Neural crest cell (in vitro differentiated cells): ENCODE measurements at regions not wholly inside any gene's neighbourhood (a gene's known extent, or its start where the extent isn't known, plus 50 kb on each side); places are given as distances from the start of the nearest gene placed in this dataset.
A peak's percentile ranks its signal among the peaks of the same experiment; 100 is the strongest.

Experiments used
- DNase-seq: peaks from one replicate; pipeline ENCODE4 v3.0.0; 2021; ENCODE audit warnings: low read depth, mixed read lengths, low spot score
- H3K27ac Mint-ChIP-seq: one replicate; pipeline ENCODE4 v1.8.0; 2021; ENCODE audit warnings: mild to moderate bottlenecking, mixed read lengths; ENCODE audit not compliant: unreplicated experiment
- H3K27me3 Mint-ChIP-seq: 2 replicates; pipeline ENCODE4 v1.8.0; 2021; ENCODE audit warnings: low read depth, mild to moderate bottlenecking, mixed read lengths
- H3K36me3 Mint-ChIP-seq: 2 replicates; pipeline ENCODE4 v1.8.0; 2021; ENCODE audit warnings: low read depth, mild to moderate bottlenecking, mixed read lengths
- H3K4me1 Mint-ChIP-seq: 2 replicates; pipeline ENCODE4 v1.8.0; 2021; ENCODE audit warnings: mixed read lengths
- H3K4me3 Mint-ChIP-seq: one replicate; pipeline ENCODE4 v1.8.0; 2021; ENCODE audit warnings: mild to moderate bottlenecking, mixed read lengths
- H3K9me3 Mint-ChIP-seq: 2 replicates; pipeline ENCODE4 v1.8.0; 2021; ENCODE audit warnings: mixed read lengths
- TF ChIP-seq, protein P1 (sequence below): fragments of 200-600 bp; sonication (generic); conservative IDR thresholded peaks from 2 replicates; pipeline ENCODE4 v1.5.0; 2021; ENCODE audit warnings: antibody characterized with exemption, mild to moderate bottlenecking

DNA sequence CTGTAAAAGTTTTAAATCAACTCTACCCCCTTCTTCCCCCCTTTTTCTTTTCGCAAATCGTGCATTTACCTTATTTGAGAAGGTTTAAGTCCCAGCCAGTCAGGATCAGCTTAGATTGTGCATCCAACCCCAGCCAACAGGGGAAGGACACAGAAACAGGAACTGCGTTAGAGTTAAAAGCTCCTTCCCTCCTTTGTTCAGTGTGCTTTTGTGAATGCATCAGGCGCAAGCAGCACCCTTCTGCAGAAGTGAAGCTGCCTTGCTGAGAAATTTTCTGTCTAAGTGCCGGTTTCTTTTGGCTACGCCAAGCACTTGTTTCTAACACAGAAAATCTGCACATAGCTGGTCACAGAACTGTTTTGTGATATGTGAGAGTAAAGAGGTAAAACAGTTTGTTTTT is 56.2 kb upstream of the PRRC2C start:
- peaks cover 4% of the 10 kb centered on the region for H3K36me3 Mint-ChIP-seq
- no peak overlapping the region for H3K4me3 Mint-ChIP-seq
- no peaks in the 10 kb centered on the region for H3K27me3 Mint-ChIP-seq
- H3K9me3 Mint-ChIP-seq = peaks cover 11% of the 10 kb centered on the region
- TF ChIP-seq, protein P1, sequence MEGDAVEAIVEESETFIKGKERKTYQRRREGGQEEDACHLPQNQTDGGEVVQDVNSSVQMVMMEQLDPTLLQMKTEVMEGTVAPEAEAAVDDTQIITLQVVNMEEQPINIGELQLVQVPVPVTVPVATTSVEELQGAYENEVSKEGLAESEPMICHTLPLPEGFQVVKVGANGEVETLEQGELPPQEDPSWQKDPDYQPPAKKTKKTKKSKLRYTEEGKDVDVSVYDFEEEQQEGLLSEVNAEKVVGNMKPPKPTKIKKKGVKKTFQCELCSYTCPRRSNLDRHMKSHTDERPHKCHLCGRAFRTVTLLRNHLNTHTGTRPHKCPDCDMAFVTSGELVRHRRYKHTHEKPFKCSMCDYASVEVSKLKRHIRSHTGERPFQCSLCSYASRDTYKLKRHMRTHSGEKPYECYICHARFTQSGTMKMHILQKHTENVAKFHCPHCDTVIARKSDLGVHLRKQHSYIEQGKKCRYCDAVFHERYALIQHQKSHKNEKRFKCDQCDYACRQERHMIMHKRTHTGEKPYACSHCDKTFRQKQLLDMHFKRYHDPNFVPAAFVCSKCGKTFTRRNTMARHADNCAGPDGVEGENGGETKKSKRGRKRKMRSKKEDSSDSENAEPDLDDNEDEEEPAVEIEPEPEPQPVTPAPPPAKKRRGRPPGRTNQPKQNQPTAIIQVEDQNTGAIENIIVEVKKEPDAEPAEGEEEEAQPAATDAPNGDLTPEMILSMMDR = no peak
- H3K4me1 Mint-ChIP-seq = peaks cover 8% of the 10 kb centered on the region
- H3K27ac Mint-ChIP-seq = no peak overlapping the region
- no peak for DNase-seq

- Mint-ChIP-seq H3K27ac (no peak overlapping the region), H3K36me3 (peaks cover 4% of the 10 kb centered on the region), H3K4me1 (peaks cover 8% of the 10 kb centered on the region)
These were observed 53.3 kb upstream of the PRRC2C start for GRCh38 chr1:171431994-171432393.

GRCh38 chr1:171432473-171432872 is 52.9 kb upstream of the PRRC2C start:
- Mint-ChIP-seq H3K4me1 (peaks cover 8% of the 10 kb centered on the region), H3K27me3 (no peaks in the 10 kb centered on the region), H3K4me3 (no peak overlapping the region), H3K27ac (no peak overlapping the region), H3K36me3 (peaks cover 4% of the 10 kb centered on the region), H3K9me3 (peaks cover 8% of the 10 kb centered on the region)
- TF ChIP-seq, protein P1 = no peak
- no peak for DNase-seq

More at GRCh38 chr1:171431994-171432393, 53.3 kb upstream of the PRRC2C start:
- DNase-seq = no peak
- Mint-ChIP-seq H3K27me3 (no peaks in the 10 kb centered on the region), H3K4me3 (no peak overlapping the region), H3K9me3 (peaks cover 8% of the 10 kb centered on the region)
- TF ChIP-seq, protein P1 = no peak

- no peak for DNase-seq
- Mint-ChIP-seq H3K27me3 (no peaks in the 10 kb centered on the region), H3K4me1 (peaks cover 8% of the 10 kb centered on the region), H3K36me3 (peaks cover 4% of the 10 kb centered on the region), H3K9me3 (peaks cover 8% of the 10 kb centered on the region), H3K4me3 (no peak overlapping the region), H3K27ac (no peak overlapping the region)
- TF ChIP-seq, protein P1 = no peak
These were observed 51.9 kb upstream of the PRRC2C start for GRCh38 chr1:171433451-171433850.

GRCh38 chr1:171434717-171435346 is 50.5 kb upstream of the PRRC2C start:
- Mint-ChIP-seq H3K36me3 (no peaks in the 10 kb centered on the region), H3K9me3 (peaks cover 3% of the 10 kb centered on the region), H3K27me3 (no peaks in the 10 kb centered on the region), H3K4me3 (no peak overlapping the region), H3K4me1 (peaks cover 8% of the 10 kb centered on the region), H3K27ac (peak overlapping the region; percentile 39)
- TF ChIP-seq, protein P1 = no peak
- no peak for DNase-seq
